Glutamatergic neuron (in vitro differentiated cells): ENCODE measurements at regions not wholly inside any gene's neighbourhood (a gene's known extent, or its start where the extent isn't known, plus 50 kb on each side); places are given as distances from the start of the nearest gene placed in this dataset.

Experiments
- DNase-seq: peaks from one replicate; pipeline ENCODE4 v3.0.0; 2022
- H3K27ac Mint-ChIP-seq: one replicate; pipeline ENCODE4 v1.8.0; 2020; ENCODE audit warnings: mild to moderate bottlenecking, mixed read lengths, inconsistent platforms; ENCODE audit not compliant: unreplicated experiment
- H3K27me3 Mint-ChIP-seq: one replicate; pipeline ENCODE4 v1.8.0; 2020; ENCODE audit warnings: mild to moderate bottlenecking, moderate library complexity, mixed read lengths, inconsistent platforms; ENCODE audit not compliant: unreplicated experiment
- H3K36me3 Mint-ChIP-seq: one replicate; pipeline ENCODE4 v1.8.0; 2020; ENCODE audit warnings: mild to moderate bottlenecking, mixed read lengths, inconsistent platforms; ENCODE audit not compliant: unreplicated experiment
- H3K4me1 Mint-ChIP-seq: one replicate; pipeline ENCODE4 v1.8.0; 2020; ENCODE audit warnings: mild to moderate bottlenecking, low read depth, mixed read lengths, inconsistent platforms; ENCODE audit not compliant: unreplicated experiment
- H3K4me3 Mint-ChIP-seq: one replicate; pipeline ENCODE4 v1.8.0; 2020; ENCODE audit warnings: mild to moderate bottlenecking, mixed read lengths, inconsistent platforms; ENCODE audit not compliant: unreplicated experiment
- H3K9me3 Mint-ChIP-seq: one replicate; pipeline ENCODE4 v1.8.0; 2020; ENCODE audit warnings: mild to moderate bottlenecking, moderate library complexity, mixed read lengths, inconsistent platforms; ENCODE audit not compliant: unreplicated experiment
- CTCF ChIP-seq: fragments of 200-600 bp; sonication (generic); IDR thresholded peaks from one replicate; pipeline ENCODE4 v1.5.0; 2021; ENCODE audit not compliant: partially characterized antibody, unreplicated experiment

GRCh38 chr2:207265869-207266268 lies 100.1 kb upstream of the KLF7 start:
- no peak overlapping the region for H3K4me3 Mint-ChIP-seq
- H3K27ac Mint-ChIP-seq = peak overlapping the region; percentile 2
- H3K36me3 Mint-ChIP-seq = peaks cover 4% of the 10 kb centered on the region
- peaks cover 29% of the 10 kb centered on the region for H3K4me1 Mint-ChIP-seq
- H3K27me3 Mint-ChIP-seq = no peaks in the 10 kb centered on the region
- peaks cover 5% of the 10 kb centered on the region for H3K9me3 Mint-ChIP-seq
- no peak for TF ChIP-seq CTCF
- DNase-seq = no peak

GRCh38 chr2:207266648-207267047 lies 100.9 kb upstream of the KLF7 start:
- H3K27me3 Mint-ChIP-seq = no peaks in the 10 kb centered on the region
- H3K36me3 Mint-ChIP-seq = peaks cover 4% of the 10 kb centered on the region
- peaks cover 26% of the 10 kb centered on the region for H3K4me1 Mint-ChIP-seq
- no peak overlapping the region for H3K4me3 Mint-ChIP-seq
- DNase-seq = no peak
- H3K27ac Mint-ChIP-seq = peak overlapping the region; percentile 2
- TF ChIP-seq CTCF = no peak
- H3K9me3 Mint-ChIP-seq = peaks cover 5% of the 10 kb centered on the region

GRCh38 chr2:207269038-207269437 lies 103.3 kb upstream of the KLF7 start:
- TF ChIP-seq CTCF = no peak
- no peak overlapping the region for H3K4me3 Mint-ChIP-seq
- no peak for DNase-seq
- peaks cover 8% of the 10 kb centered on the region for H3K9me3 Mint-ChIP-seq
- H3K27ac Mint-ChIP-seq = no peak overlapping the region
- peaks cover 16% of the 10 kb centered on the region for H3K4me1 Mint-ChIP-seq
- H3K27me3 Mint-ChIP-seq = no peaks in the 10 kb centered on the region
- H3K36me3 Mint-ChIP-seq = peaks cover 4% of the 10 kb centered on the region

GRCh38 chr2:207274530-207275189 lies 108.9 kb upstream of the KLF7 start:
- Mint-ChIP-seq H3K27ac (no peak overlapping the region), H3K9me3 (peaks cover 3% of the 10 kb centered on the region), H3K36me3 (no peaks in the 10 kb centered on the region), H3K4me3 (no peak overlapping the region), H3K4me1 (no peaks in the 10 kb centered on the region), H3K27me3 (no peaks in the 10 kb centered on the region)
- no peak for TF ChIP-seq CTCF
- no peak for DNase-seq

GRCh38 chr2:207275779-207276178 lies 110.0 kb upstream of the KLF7 start:
- no peak for DNase-seq
- peaks cover 3% of the 10 kb centered on the region for H3K9me3 Mint-ChIP-seq
- no peaks in the 10 kb centered on the region for H3K36me3 Mint-ChIP-seq
- TF ChIP-seq CTCF = no peak
- no peak overlapping the region for H3K27ac Mint-ChIP-seq
- H3K4me3 Mint-ChIP-seq = no peak overlapping the region
- H3K4me1 Mint-ChIP-seq = no peaks in the 10 kb centered on the region
- no peaks in the 10 kb centered on the region for H3K27me3 Mint-ChIP-seq
